ENCODE measurements at regions not wholly inside any gene's neighbourhood (a gene's known extent, or its start where the extent isn't known, plus 50 kb on each side); places are given as distances from the start of the nearest gene placed in this dataset.

DNA sequence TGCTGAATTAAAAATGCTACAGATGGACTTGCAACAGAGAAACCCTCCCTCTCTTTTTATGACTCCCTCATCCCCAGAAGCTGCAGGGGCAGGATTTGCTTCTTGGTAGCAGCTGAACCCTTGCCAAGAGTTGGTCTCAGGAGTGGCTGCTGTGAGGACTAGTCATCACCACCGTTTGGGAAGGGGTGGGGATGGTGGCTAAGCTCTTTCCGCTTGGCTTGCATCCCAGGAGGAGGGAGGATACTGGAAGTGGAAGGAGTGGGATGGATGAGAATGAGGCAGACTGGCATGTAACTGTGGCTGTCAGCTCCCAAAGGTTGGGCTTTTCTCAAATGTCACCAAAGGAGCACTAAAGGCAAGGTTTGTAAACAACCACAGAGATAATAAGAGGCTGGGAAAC lies 50.8 kb upstream of the COL24A1 start:
- Histone ChIP-seq H4K91ac (replicated peaks; ENCODE audit: insufficient read length, low read length) (no peak overlapping the region), H3K27ac (ENCODE audit: low read depth, low read length) (no peak overlapping the region), H3K36me3 (ENCODE audit: control insufficient read depth in 2 of 4, insufficient read depth in 4 of 4, low read length in 3 of 4) (no peaks in the 10 kb centered on the region), H3K4me1 (replicated peaks in 1 of 4; ENCODE audit: control insufficient read depth in 3 of 4, insufficient read depth in 4 of 4, low read length in 3 of 4) (no peaks in the 10 kb centered on the region), H3K23ac (ENCODE audit: insufficient read length) (no peak overlapping the region), H3K9me3 (ENCODE audit: insufficient read depth in 2 of 2, low read depth in 1 of 2, low read length in 1 of 2) (no peaks in the 10 kb centered on the region), H3K27me3 (replicated peaks in 1 of 4; ENCODE audit: control insufficient read depth in 3 of 4, extremely low read depth in 1 of 4, insufficient read depth in 3 of 4, low read length in 3 of 4) (no peaks in the 10 kb centered on the region), H3K23me2 (ENCODE audit: low read depth, low read length) (no peaks in the 10 kb centered on the region), H3K4me2 (ENCODE audit: insufficient read depth in 1 of 2, low read depth in 2 of 2, low read length in 2 of 2) (no peak overlapping the region), H3K9ac (replicated peaks in 1 of 4; ENCODE audit: extremely low read depth in 1 of 4, low read depth in 3 of 4, low read length in 3 of 4) (no peak overlapping the region), H2BK20ac (ENCODE audit: low read length) (no peak overlapping the region), H3K14ac (ENCODE audit: insufficient read length) (no peak overlapping the region), H2AK5ac (ENCODE audit: low read depth, low read length) (no peak overlapping the region), H3K79me1 (ENCODE audit: low read depth, low read length) (no peaks in the 10 kb centered on the region), H4K8ac (ENCODE audit: extremely low read depth, insufficient read depth, low read length) (no peak overlapping the region), H3K4ac (replicated peaks; ENCODE audit: insufficient read length, low read depth, low read length) (no peak overlapping the region), H4K20me1 (replicated peaks in 1 of 2; ENCODE audit: control insufficient read depth in 1 of 2, insufficient read depth in 2 of 2, low read length in 2 of 2) (peaks cover 0 to 2% of the 10 kb centered on the region in 2 experiments), H3K4me3 (ENCODE audit: extremely low read depth in 1 of 4, insufficient read depth in 2 of 4, low read depth in 3 of 4, low read length in 4 of 4) (no peak overlapping the region), H3K18ac (ENCODE audit: extremely low read depth, low read length) (no peak overlapping the region), H2BK12ac (ENCODE audit: low read depth, low read length) (no peak overlapping the region), H4K5ac (ENCODE audit: insufficient read length, low read depth, low read length) (no peak overlapping the region), H2BK5ac (ENCODE audit: low read depth, low read length) (no peak overlapping the region), H2AFZ (ENCODE audit: low read length) (no peak overlapping the region), H2BK120ac (replicated peaks; ENCODE audit: low read depth, low read length) (no peak overlapping the region), H3K56ac (replicated peaks; ENCODE audit: insufficient read length, low read depth, low read length) (no peak overlapping the region), H2BK15ac (ENCODE audit: low read length) (no peak overlapping the region), H3K79me2 (ENCODE audit: control insufficient read depth in 1 of 2, insufficient read depth in 2 of 2, low read length in 2 of 2) (no peaks in the 10 kb centered on the region)
- CTCF ChIA-PET (ENCODE audit: partially characterized antibody) = no interaction called here
- FAIRE-seq (no peak), DNase-seq (ENCODE audit: low read depth in 1 of 2, low spot score in 2 of 2) (no peak)
- WGBS, 2 experiments (ENCODE audit: extremely low coverage in 1 of 2, insufficient coverage in 1 of 2, insufficient read length in 1 of 2, insufficient replicate concordance in 2 of 2, low coverage in 1 of 2, low lambda C conversion rate in 2 of 2, missing lambda C conversion rate in 1 of 2) = 81% methylated on average over 2 of the region's 2 CpGs; no CpG with 5 or more reads in 1 of the 2 experiments
- POLR2A ChIA-PET (ENCODE audit: partially characterized antibody) = no interaction called here
- no peak for TF ChIP-seq POLR2A (IDR thresholded peaks at IDR 0.05; ENCODE audit: control extremely low read depth in 1 of 2, low read depth in 2 of 2, low read length in 2 of 2)
- no peak for TF ChIP-seq SP1 (IDR thresholded peaks at IDR 0.05; ENCODE audit: low read depth, low read length)
- no peak for TF ChIP-seq POLR2AphosphoS5 (IDR thresholded peaks at IDR 0.05; ENCODE audit: low read depth, low read length)
- no peak for TF ChIP-seq FOSL1 (IDR thresholded peaks at IDR 0.05; ENCODE audit: insufficient read depth, low read depth, low read length)
- no peak for TF ChIP-seq SAP30 (IDR thresholded peaks at IDR 0.05; ENCODE audit: insufficient read depth, insufficient replicate concordance, low read length)
- TF ChIP-seq, protein P1, sequence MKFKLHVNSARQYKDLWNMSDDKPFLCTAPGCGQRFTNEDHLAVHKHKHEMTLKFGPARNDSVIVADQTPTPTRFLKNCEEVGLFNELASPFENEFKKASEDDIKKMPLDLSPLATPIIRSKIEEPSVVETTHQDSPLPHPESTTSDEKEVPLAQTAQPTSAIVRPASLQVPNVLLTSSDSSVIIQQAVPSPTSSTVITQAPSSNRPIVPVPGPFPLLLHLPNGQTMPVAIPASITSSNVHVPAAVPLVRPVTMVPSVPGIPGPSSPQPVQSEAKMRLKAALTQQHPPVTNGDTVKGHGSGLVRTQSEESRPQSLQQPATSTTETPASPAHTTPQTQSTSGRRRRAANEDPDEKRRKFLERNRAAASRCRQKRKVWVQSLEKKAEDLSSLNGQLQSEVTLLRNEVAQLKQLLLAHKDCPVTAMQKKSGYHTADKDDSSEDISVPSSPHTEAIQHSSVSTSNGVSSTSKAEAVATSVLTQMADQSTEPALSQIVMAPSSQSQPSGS (IDR thresholded peaks at IDR 0.05; ENCODE audit: low read length) = no peak
- TF ChIP-seq, protein P2, sequence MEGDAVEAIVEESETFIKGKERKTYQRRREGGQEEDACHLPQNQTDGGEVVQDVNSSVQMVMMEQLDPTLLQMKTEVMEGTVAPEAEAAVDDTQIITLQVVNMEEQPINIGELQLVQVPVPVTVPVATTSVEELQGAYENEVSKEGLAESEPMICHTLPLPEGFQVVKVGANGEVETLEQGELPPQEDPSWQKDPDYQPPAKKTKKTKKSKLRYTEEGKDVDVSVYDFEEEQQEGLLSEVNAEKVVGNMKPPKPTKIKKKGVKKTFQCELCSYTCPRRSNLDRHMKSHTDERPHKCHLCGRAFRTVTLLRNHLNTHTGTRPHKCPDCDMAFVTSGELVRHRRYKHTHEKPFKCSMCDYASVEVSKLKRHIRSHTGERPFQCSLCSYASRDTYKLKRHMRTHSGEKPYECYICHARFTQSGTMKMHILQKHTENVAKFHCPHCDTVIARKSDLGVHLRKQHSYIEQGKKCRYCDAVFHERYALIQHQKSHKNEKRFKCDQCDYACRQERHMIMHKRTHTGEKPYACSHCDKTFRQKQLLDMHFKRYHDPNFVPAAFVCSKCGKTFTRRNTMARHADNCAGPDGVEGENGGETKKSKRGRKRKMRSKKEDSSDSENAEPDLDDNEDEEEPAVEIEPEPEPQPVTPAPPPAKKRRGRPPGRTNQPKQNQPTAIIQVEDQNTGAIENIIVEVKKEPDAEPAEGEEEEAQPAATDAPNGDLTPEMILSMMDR (IDR thresholded peaks at IDR 0.05; ENCODE audit: control extremely low read depth in 1 of 3, insufficient read depth in 1 of 3, low read depth in 1 of 3, low read length in 3 of 3) = no peak
- TF ChIP-seq, protein P3, sequence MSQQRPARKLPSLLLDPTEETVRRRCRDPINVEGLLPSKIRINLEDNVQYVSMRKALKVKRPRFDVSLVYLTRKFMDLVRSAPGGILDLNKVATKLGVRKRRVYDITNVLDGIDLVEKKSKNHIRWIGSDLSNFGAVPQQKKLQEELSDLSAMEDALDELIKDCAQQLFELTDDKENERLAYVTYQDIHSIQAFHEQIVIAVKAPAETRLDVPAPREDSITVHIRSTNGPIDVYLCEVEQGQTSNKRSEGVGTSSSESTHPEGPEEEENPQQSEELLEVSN (IDR thresholded peaks at IDR 0.05) = no peak
- no peak for TF ChIP-seq CTBP2 (IDR thresholded peaks at IDR 0.05; ENCODE audit: borderline replicate concordance, insufficient read depth, insufficient read length, low read length)
- TF ChIP-seq GTF2F1 (IDR thresholded peaks at IDR 0.05; ENCODE audit: borderline replicate concordance, low read depth, low read length) = no peak

All from H1 (cell line).